ENCODE measurements at regions not wholly inside any gene's neighbourhood (a gene's known extent, or its start where the extent isn't known, plus 50 kb on each side); places are given as distances from the start of the nearest gene placed in this dataset.

DNA sequence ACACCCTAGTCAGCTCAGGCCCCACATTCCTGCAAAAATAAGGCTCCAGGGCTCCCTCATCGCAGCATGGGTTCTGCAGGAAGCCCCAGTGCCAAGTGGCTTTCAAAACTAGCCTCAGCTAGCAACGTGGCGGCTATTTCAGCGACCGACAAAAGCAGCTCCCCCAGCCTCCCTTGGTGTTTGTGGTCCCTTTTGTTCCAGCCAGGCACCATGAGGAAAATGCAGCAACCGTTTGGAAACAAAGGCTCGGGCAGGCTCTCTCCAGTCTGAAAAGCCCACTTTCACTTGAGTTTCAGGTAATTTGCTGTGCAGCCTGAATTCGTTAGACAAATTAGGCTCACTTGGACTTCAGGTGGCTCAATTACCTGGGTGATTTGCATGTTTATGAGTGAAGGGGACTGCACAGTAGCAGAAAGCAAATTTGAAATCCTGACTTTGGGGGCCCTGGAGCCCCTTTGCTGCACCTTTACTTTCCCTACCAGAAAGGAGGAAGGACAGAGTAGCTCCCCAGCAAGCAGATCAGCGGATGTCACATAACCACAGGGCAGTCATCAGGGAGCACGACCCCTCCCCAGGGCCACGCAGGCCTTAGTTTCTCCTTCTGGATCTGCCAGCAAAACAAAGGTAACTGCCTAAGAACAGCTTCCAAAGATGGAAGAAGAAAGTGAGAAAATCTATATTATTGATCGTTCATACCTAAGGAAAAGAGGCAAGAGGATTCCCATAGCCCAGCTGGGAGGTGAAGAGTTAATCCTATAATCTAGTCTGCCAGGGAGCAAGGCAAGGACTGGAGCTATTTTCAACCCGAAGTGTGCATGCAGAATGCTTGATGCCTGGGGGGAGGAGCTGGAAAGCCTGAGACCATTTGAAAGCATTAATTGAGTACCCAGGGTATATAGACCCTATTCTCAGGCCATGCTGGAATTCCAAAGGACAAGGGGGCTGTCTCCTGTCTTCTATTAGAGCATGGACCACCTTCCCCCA is 143.1 kb upstream of the SDK2 start:
- peak; percentile 56 for DNase-seq

DNA sequence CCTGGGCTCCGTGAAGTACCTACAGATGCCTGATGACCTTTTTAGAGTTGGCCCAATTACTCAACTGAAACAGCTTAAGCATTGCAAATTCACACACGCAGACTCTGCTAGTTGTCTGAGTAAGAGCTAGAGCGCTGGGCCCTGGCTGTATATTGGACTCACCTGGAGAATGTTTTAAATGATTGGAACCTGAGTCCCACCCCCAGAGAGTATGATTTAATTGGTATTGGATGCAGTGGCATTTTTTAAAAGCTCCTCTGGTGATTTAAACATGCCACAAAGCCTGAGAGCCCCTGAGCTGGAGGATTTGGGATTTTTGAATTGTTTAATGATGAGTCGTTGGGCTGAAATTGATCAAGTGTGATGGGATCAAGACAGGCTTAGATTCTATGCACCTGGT is 143.9 kb upstream of the SDK2 start:
- peak; percentile 41 for DNase-seq

DNA sequence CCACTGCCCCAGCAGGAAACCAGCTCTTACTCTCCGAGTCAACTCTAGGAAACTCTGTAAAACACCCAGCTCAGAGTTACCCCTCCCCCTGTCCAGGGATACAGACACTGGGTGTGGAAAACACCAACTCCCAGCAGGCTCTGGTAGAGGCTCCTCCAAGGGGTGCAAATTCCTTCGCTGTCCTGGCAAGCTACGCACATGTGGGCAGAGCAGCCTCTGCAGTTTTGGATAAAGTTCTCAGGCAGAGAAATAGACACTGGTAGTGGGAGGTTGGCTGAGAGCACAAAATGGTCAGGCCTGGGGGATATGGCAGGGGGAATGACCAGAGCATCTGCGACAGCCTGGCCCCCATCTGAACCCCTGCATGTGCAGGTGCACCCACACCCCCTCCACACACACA is 146.9 kb upstream of the SDK2 start:
- DNase-seq = no peak

DNA sequence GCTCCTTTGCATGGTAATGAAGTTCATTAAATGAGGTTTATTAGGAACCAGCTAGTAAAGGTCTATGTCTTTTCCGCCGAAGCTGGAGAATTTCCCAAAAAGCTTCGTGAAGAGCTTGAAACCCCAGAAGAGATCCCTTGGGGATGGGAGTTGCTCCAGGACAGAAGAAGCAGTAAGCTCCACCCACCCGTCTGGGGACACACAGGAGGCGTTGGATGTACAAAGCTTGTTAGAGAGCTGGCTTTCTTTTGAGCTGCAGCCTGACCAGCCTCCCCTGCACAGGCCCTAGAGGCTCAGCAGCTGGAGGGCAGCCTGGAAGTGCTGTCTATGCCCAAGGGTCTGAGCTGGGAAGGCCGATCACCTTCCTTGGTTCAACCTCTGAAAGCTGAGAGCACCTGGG is 147.4 kb upstream of the SDK2 start:
- no peak for DNase-seq

DNA sequence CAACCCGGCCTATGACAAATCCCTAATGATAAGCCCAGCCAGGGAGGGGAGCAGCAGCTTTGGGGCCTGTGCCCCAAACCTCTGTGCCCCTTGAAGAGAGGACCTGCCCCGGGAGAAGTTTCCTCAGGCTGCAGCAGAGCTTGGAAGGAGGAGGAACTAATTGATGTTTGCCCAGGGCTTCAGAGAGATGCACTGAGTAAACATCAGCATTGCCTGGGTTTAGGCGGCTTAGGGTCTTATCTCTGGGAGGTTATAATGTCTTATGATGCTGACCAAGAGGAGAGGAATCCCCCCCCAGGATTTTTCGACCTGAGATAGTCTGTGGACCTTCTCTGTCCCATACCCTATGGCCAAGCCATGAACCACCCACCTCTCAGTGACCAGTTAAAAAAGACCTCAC is 148.7 kb upstream of the SDK2 start:
- no peak for DNase-seq

DNA sequence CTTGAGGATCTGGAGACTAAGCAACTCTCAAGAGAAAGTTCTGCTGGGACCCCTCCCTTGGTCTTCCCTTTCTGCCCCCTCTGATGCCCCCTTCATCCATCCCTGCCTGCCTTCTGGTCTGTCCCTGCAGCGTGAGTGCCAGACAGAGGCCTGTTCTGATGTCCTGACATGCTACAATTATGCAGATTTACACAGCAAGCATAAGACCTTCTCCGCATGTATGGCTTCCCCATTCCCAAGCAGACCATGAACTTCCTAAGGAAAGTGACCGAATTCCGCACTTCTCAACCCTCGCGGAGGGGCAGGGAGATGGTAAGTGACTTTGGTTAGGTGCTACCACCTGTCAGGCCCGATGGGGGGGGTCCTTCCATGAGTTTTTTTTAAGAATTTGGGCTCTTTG is 150.1 kb upstream of the SDK2 start:
- DNase-seq = no peak

DNA sequence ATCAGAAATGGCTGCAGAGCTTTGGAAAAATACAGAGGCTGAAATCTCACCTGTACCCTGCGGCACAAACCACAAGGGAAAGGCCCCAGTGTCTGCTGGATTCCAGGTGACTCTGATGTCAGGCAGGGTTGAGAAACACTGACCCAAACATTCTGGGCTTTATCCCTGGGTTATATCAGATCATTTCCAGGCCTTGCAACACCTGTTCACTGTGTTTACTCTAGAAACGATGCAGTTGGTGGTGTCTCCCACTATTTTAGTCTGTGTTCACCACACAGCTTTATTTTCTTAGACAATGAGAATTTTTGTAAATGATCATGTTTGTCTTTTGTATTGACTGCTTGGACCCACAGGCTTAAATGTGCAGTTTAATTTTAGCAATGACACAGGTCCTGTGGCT is 151.5 kb upstream of the SDK2 start:
- no peak for DNase-seq

DNA sequence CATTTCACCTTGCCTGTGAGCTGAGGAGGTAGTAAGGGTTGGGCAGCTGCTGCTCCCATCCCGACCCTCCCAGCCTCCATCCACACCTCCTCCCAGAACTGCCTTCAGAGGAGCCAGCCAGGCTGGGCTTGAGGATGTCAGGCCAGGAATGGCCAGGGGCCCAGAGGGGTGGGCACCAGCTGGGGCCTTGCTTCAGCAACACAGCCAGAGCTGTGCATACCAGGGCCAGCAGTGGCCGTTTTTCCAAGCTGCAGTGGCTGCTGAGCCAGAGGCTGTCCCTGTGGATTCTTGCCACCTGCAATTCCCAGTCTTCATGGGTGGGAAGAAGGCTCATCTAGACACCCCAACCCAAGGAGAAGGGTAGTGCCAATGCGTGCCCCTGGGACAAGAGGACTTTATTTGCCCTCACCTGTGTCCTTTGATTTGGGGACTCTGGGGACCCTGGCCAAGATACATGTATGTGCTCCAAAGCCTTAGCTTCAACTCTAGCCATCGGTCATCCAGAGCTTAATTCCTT is 153.4 kb upstream of the SDK2 start:
- DNase-seq = no peak

DNA sequence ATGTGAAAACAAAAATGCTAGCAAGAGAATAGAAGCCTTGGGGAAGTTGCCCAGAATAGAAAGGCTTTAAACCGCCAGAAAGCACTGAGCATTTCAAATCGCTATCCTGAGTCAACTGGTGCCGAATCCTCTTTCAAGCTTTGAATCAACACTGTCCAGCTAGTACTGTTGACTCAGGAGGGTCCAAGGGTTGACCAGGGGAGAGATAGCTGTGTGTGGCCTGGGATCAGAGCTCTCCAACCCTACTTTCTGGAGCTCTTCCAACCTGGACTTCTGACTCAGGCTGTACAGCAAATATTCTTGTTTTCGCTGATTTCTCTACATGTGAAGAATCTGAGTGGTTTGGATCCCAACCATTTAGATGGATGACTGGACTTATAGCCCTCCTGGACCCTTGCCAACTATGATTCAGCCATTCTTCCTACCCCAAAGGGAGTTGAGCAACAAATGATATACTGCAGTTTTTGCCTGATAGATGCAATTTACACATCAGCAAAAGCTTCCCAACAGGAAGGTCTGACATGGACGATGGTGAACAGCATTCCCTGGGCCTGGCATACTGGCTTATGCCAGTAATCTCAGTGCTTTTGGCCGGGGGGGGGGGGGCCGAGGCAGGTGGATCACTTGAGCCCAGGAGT is 154.0 kb upstream of the SDK2 start:
- peak; percentile 49 for DNase-seq

DNA sequence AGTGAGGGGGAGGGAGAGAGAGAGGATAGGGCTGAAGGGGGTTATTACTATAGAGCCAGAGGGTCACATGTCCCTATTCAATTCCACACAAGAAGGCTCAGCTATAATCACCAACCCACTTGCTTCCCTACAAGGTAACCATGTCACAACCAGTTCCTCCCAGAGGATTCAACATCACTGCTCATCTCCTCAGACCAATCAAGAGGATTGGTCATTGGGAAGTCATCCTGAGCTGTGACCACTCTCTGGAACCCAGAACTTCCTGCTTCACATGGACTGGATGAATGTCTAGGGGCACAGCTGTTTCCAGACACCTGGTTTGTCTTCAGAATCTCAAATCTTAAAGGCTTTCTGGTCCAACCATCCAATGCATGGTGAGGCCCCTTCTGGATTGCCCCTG is 154.9 kb upstream of the SDK2 start:
- DNase-seq = no peak

DNA sequence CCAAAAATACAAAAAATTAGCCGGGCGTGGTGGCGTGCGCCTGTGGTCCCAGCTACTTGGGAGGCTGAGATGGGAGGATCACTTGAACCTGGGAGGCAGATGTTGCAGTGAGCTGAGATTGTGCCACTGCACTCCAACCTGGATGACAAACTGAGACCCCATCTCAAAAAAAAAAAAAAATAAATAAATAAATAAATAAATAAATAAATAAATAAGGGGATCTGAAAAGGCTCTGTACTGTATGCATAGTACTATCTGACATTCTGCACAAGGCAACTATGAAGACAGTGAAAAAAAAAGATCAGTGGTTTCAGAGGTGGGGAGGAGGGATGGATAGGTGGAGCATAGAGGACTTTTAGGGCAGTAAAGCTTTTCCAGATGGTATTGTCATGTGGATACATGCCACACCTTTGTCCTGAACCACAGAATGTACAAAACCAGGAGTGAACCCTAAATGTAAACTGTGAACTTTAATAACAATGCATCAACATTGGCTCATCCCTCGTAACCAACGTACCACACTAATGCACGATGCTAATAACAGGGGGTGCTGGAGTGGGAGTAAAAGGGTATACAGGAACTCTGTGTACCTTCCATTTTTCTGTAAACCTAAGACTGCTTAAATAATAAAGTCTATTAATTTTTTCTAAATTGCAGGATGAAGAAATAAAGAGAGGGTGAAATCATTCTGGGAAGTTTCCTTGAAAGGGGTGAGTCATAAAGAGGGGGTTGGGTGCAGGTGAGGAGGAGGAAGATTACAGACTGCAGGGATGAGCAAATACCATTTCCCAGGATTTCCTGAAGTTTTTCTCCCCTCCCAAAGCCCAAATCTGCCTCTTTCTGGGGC is 155.8 kb upstream of the SDK2 start:
- DNase-seq = peak; percentile 15

DNA sequence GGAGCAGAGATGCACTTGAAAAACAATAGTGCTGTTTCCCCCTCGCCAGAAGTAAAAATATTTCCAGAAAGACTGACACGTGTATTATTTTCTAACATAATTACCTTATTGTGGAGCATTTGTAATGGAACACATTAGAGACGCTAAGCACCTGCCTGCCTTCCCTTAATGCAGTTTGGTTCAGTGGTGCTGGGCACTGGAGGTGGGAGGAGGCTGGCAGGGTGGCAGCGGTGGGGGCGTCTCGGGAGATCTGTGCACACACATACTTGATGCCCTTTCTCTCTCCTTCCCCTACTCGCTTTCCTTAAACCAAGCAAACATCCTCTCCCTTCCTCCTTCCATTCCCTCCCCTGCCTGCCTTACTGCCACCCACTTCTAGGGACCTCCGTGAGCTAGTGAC is 156.6 kb upstream of the SDK2 start:
- peak; percentile 76 for DNase-seq

DNA sequence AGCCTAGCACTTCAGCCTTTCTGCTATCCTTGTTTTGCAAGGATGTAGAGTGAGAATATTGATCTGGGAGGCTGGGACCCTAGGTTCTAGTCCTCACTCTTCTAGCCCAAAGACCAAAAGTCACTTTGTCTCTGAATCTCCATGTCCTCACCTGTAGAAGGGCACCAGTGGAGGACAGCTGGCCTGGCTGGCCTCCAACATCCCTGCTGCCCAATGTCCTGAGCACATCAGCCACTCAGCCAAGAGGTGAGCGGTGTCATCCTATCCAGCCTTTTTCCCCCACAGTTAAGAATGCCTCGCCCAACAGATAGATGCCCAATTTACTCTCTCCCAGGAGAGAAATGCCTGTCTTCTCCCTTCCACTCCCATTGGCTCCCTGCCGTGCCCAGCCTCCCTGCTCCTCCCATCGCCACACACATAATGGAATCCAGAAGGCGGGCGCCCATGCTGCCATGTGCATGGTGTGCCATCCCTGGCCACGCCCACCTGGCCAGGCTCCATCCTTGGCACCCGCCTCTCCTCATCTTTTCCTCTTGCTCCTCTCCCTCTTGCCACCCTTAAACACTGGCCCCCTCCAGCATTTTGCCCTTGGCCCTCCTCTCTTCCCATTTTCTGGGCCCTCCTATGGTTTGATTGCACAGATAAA is 157.3 kb upstream of the SDK2 start:
- no peak for DNase-seq

DNA sequence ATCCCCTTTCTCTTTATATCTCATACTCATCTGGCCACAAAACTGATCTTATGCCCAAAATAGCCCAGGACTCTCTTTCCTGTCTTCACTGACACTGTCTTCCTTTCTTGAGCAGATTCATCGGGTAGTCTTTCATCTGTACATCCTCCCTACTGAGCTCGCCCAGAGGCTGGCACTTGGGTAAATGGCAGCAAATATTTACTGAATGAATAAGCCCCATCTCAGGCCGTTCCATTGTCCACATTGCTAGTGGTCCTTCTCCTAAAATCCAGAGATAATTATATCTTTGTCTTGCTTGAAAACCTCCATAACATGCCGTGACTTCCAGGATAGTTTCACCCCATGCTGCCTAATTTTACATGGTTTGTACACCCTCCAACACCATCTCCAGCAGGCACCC is 158.1 kb upstream of the SDK2 start:
- no peak for DNase-seq

DNA sequence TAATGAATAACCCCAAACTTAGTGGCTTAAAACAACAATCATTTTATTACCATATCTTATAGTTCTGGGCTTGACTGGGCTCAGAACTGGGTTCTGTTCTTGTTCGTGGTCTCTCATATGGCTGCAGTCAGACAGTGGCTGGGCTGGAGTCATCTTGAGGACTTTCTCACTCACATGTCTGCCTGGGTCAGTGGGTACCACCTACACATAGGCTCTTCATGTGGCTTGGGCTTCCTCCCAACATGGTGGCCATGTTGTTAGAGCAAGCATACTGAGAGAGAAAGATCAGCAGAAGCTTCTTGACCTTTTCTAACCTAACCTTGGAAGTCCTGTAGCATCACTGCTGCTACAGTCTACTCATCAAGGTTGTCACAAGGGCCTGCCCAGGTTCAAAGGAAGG is 158.6 kb upstream of the SDK2 start:
- no peak for DNase-seq

DNA sequence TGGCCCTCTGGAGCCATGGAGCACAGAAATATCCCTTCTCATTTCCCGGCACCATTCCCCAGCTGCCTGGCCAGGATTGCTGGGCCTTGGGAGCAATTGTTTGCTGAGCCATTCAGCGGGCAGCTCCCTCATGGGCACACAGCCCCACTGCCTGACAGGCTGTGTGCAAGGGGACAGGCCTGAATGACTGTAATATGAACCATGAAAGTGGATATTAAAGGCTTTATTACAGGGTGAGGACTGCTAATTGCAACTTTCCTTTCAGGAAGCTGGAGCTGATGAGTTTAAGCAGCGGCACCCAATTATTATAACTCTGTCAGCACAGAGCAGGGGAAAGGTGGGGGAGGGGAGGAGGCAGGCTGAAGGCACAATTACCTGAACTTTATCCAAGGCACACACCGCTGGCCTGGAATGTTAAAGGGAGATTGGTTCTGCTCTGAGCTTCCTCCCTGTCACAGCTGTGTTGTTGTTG is 159.8 kb upstream of the SDK2 start:
- DNase-seq = peak; percentile 90

DNA sequence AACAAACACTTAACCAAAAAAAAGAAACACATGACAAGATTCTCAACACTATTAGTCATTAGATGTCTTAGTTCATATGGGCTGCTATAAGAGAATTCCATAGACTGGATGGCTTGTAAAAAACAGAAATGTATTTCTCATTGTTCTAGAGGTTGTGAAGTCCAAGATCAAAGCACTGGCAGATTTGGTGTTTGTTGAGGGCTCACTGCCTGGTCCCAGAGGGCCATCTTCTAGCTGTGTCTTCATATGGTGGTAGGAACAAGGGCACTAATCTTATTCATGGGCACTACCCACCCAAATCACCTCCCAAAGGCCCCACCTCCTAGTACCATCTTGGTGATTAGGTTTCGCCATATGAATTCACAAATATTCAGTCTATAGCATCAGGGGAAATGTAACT is 162.5 kb upstream of the SDK2 start:
- DNase-seq = no peak

DNA sequence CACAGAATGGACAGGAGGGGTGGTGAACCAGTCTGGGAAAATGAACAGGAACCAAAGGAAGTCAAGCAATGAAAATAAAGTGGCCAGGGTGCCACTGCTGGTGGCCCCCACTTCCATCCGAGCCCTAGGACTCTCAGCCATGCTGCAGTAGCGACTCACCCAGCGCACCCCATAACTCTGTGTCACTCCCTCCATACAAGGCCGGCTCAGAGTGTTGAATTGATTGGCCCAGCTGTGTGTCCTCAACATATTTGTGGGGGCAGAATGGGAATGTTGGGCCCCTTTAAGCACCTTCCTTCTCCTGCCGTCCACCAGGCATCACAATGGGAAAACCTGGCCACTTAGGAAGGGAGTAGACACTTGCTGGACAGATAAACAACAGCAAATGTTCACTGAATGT is 169.0 kb upstream of the SDK2 start:
- no peak for DNase-seq

DNA sequence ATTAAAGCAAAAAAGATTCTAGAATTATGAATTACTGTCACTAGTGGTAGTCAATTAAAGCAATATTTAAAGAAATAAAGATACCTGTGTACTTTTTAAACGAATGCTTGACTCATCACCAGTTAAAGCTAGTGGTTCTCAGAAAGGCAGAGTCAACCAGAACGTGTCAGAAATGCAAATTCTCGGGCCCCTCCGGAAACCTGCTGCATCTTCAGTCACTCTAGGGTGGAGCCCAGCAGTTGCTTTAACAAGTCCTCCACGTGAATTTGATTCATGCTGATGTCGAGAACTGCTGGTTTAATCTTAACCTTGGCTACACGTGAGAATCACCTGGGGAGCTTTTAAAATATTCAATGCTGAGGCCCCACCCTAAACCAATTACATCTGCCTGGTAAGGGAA is 169.8 kb upstream of the SDK2 start:
- DNase-seq = no peak

DNA sequence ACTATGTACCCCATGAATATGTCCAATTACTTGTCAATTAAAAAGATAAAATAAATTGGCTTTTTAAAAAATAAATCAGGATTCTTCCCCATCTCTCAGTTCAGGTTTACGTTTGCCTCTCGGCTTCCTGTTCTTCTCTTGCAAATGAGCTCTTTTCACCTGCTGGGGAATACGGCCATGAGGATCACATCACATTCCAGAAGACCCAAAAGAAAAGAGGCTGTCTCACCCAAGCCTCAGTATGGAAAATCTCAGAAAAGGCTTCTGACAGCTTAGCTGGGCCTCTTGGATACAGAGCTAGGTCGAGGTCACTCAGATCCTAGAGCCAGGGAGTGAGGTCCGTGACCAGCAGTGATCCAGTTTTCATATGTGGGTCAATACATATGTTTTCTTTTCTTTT is 171.2 kb upstream of the SDK2 start:
- no peak for DNase-seq

DNA sequence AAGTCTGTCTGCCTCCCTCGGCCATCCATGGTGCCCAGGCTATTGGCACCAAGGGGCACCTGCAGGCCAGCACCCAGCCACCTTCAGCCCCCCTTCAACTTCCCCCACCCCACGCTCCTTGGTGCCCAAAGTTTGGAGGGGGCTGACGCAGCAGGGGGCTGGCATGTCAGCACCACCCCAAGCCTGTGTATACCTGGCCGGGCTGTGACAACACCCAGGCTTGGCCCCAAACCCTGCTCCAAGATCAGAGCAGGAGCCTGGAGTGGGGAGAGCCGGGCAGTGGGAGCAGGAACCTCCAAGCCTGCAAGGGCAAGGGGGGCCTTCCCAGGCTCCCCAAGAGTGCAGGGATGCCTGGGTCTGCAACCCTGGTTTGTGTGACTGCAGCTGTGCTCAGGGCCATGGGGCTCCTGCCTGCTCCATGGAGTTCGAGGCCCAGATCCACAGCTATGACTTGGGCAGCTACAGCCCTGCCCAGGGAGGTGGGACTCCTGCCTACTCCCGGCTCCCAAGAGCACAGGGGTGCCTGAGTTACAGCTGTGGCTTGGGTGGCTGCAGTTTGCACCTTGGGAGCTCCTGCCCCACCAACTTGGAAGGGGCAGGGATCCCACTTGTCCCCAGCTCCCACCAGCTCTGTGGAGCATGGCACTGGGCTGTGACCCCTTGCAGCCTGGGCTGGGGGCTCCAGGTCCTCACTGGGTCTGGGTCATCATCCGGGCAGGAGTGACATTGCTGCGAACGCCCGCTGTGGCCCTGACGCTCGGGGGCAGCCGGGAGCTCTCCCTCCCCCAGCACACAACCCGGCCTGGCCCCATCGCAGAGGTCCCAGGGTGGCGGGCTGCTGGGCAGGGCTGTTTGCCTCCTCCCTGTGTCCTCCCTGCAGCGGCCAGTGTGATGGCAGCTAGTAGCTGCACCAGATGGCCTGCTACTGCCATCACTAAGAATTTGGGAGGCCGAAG is 175.5 kb upstream of the SDK2 start:
- no peak for DNase-seq

All from NCI-H2227 treated with DMSO at 0.1 percent for 48 hours (cell line).